ENCODE measurements at regions not wholly inside any gene's neighbourhood (a gene's known extent, or its start where the extent isn't known, plus 50 kb on each side); places are given as distances from the start of the nearest gene placed in this dataset.

DNA sequence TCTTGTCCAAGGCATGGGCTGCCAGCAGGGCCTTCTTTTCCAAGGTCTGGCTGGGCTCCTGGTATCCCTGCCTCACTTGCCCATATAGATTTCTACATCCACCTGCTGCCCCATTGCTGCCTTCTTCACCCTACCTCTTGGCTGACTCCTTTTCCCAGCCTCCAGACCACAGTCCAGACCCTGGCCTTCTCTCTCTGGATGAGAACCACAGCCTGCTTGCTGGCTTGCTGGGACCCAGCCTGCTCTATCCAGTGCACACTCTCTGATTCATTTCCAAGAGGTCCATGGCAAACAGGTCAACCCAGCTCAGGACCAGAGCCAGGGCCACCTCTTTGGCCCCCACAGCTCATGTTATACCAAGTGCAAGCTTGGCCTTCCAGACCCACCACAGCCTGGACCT is 169.4 kb upstream of the BDNF start:
- no peak overlapping the region for H3K27ac ChIP-seq
- H3K9me3 ChIP-seq: no peaks in the 10 kb centered on the region
- intact Hi-C loops (cut with DNase I; ENCODE audit: low total_unique reads): no loop called here
- TF ChIP-seq, protein P1, sequence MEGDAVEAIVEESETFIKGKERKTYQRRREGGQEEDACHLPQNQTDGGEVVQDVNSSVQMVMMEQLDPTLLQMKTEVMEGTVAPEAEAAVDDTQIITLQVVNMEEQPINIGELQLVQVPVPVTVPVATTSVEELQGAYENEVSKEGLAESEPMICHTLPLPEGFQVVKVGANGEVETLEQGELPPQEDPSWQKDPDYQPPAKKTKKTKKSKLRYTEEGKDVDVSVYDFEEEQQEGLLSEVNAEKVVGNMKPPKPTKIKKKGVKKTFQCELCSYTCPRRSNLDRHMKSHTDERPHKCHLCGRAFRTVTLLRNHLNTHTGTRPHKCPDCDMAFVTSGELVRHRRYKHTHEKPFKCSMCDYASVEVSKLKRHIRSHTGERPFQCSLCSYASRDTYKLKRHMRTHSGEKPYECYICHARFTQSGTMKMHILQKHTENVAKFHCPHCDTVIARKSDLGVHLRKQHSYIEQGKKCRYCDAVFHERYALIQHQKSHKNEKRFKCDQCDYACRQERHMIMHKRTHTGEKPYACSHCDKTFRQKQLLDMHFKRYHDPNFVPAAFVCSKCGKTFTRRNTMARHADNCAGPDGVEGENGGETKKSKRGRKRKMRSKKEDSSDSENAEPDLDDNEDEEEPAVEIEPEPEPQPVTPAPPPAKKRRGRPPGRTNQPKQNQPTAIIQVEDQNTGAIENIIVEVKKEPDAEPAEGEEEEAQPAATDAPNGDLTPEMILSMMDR (IDR thresholded peaks at IDR 0.05): no peak
- TF ChIP-seq POLR2A (IDR thresholded peaks at IDR 0.05): no peak
- H3K4me1 ChIP-seq: no peaks in the 10 kb centered on the region
- no peak for DNase-seq
- H3K36me3 ChIP-seq (ENCODE audit: low read depth, missing control alignments): no peaks in the 10 kb centered on the region
- no peaks in the 10 kb centered on the region for H3K27me3 ChIP-seq
- H3K4me3 ChIP-seq: no peak overlapping the region

DNA sequence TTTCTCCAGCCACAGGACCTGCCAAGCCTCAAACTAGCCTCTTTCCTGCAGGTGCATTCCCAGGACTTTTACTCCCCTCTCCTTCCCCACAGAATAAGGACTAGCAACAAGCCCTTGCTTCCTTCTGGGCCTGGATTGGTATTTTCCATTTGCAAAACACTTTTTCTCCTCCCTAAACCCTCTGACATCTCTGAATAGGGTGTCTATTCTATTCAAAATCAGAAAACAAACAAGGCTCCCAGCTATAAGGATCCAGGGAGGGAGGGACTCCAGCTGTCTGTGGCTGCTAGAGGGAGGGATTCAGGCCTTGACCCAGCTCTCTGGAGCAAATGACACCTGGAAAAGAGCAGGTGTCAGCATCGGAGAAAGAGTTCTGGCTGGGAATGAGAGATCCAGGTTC is 168.5 kb upstream of the BDNF start:
- intact Hi-C loops (cut with DNase I; ENCODE audit: low total_unique reads): no loop called here
- TF ChIP-seq, protein P1 (IDR thresholded peaks at IDR 0.05): no peak
- TF ChIP-seq POLR2A (IDR thresholded peaks at IDR 0.05): no peak
- no peaks in the 10 kb centered on the region for H3K36me3 ChIP-seq (ENCODE audit: low read depth, missing control alignments)
- H3K4me1 ChIP-seq: no peaks in the 10 kb centered on the region
- DNase-seq: no peak
- no peak overlapping the region for H3K4me3 ChIP-seq
- H3K27ac ChIP-seq: no peak overlapping the region
- H3K27me3 ChIP-seq: no peaks in the 10 kb centered on the region
- WGBS, 2 donors: 35 to 70% methylated on average over 1 of the region's 1 CpG
- H3K9me3 ChIP-seq: no peaks in the 10 kb centered on the region

DNA sequence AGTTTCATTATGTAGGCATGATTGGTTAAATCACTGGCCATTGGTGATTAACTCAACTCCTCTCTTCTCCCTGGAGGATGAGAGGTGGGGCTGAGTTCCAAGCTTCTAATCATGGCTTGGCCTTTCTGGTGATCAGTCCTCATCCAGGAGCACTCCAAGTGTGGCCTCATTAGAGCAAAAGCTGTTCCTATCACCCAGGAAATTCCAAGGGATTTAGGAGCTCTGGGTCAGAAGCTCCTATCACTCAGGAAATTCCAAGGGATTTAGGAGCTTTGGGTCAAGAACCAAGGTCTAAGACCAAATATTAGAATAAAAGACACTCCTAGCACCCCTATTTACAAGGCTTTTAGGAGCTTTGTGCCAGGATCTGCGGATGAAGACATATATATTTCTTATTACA is 168.0 kb upstream of the BDNF start:
- intact Hi-C loops (cut with DNase I; ENCODE audit: low total_unique reads): no loop called here
- no peak overlapping the region for H3K27ac ChIP-seq
- H3K4me1 ChIP-seq: no peaks in the 10 kb centered on the region
- H3K4me3 ChIP-seq: no peak overlapping the region
- 59 to 94% methylated on average over 1 of the region's 1 CpG for WGBS, 2 donors
- no peak for DNase-seq
- H3K27me3 ChIP-seq: no peaks in the 10 kb centered on the region
- H3K36me3 ChIP-seq (ENCODE audit: low read depth, missing control alignments): no peaks in the 10 kb centered on the region
- H3K9me3 ChIP-seq: no peaks in the 10 kb centered on the region
- TF ChIP-seq, protein P1 (IDR thresholded peaks at IDR 0.05): no peak
- no peak for TF ChIP-seq POLR2A (IDR thresholded peaks at IDR 0.05)

DNA sequence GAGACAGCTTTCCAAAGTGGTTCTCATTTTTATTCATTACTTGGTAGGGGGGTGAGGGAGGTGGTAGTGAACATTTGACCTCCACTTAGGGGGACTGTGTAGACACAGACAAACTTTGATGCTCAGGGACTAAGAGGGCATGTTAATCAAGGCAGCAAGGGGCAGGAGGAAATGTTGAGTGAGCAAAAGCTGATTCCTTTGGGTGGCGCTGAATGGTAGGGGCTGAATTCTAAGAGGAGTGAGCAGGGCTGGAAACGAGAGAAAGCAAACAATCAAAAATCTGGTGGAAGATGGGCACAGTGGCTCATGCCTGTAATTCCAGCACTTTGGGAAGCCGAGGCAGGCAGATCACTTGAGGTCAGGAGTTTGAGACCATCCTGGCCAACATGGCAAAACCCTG is 164.8 kb upstream of the BDNF start:
- H3K27ac ChIP-seq: no peak overlapping the region
- no peak overlapping the region for H3K4me3 ChIP-seq
- intact Hi-C loops (cut with DNase I; ENCODE audit: low total_unique reads): no loop called here
- H3K9me3 ChIP-seq: no peaks in the 10 kb centered on the region
- TF ChIP-seq POLR2A (IDR thresholded peaks at IDR 0.05): no peak
- TF ChIP-seq, protein P1 (IDR thresholded peaks at IDR 0.05): no peak
- H3K4me1 ChIP-seq: no peaks in the 10 kb centered on the region
- no peak for DNase-seq
- H3K27me3 ChIP-seq: no peaks in the 10 kb centered on the region
- no peaks in the 10 kb centered on the region for H3K36me3 ChIP-seq (ENCODE audit: low read depth, missing control alignments)
- WGBS, 2 donors: 83 to 95% methylated on average over 3 of the region's 3 CpGs

DNA sequence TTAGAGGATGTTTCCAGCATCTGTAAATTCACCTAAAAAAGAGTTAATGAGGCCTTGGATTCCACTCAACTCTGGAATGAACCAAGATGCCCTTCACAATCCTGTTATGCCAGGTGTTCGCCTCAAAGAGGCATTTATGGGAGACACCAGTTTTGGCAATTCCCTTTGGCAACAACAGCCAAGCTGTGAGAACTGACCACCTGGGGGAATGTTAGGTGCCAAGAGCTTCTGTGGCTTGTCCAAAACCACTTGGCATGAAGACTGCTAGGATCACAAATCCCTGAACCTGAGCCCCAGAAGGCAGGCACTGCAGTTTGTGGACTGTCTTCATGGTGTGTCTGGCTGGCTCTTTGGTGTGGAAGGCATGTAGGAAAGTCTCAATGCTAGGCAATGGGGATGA is 164.4 kb upstream of the BDNF start:
- no peak for TF ChIP-seq POLR2A (IDR thresholded peaks at IDR 0.05)
- TF ChIP-seq, protein P1 (IDR thresholded peaks at IDR 0.05): no peak
- Histone ChIP-seq H3K27ac (no peak overlapping the region), H3K4me1 (no peaks in the 10 kb centered on the region), H3K27me3 (no peaks in the 10 kb centered on the region), H3K9me3 (no peaks in the 10 kb centered on the region), H3K4me3 (no peak overlapping the region), H3K36me3 (ENCODE audit: low read depth, missing control alignments) (no peaks in the 10 kb centered on the region)
- no peak for DNase-seq
- intact Hi-C loops (cut with DNase I; ENCODE audit: low total_unique reads): no loop called here
- WGBS, 2 donors: 83% methylated on average over 1 of the region's 1 CpG; no CpG with 5 or more reads in 1 of the 2 donors

Measured in testis (tissue), 2 donors.